DOHH2 (cell line): ENCODE measurements at regions not wholly inside any gene's neighbourhood (a gene's known extent, or its start where the extent isn't known, plus 50 kb on each side); places are given as distances from the start of the nearest gene placed in this dataset.
A peak's percentile ranks its signal among the peaks of the same experiment; 100 is the strongest.
"Not testable (repeated sequence)": the region's sequence is repeated elsewhere in the genome, so short reads cannot be mapped to it uniquely, and the experiment has no call there.

Experiments
- H3F3A ChIP-seq: fragments of 200-600 bp; sonication (generic), shearing (Covaris generic); 2 replicates; pipeline ENCODE4 v1.6.0; 2016; ENCODE audit warnings: antibody characterized with exemption, mild to moderate bottlenecking; ENCODE audit not compliant: control insufficient read depth, insufficient read depth
- H3K27ac ChIP-seq: fragments of 200-600 bp; sonication (generic); 2 replicates; pipeline ENCODE4 v1.5.1; 2014; ENCODE audit warnings: low read depth, mild to moderate bottlenecking, low read length, moderate library complexity
- H3K27me3 ChIP-seq: fragments of 200-600 bp; sonication (generic); 2 replicates; pipeline ENCODE4 v1.6.1; 2014; ENCODE audit warnings: mild to moderate bottlenecking, low read length, mixed read lengths; ENCODE audit not compliant: control insufficient read depth
- H3K36me3 ChIP-seq: fragments of 200-600 bp; sonication (generic); 2 replicates; pipeline ENCODE4 v1.6.1; 2014; ENCODE audit warnings: mild to moderate bottlenecking, low read length, moderate library complexity, mixed read lengths; ENCODE audit not compliant: control insufficient read depth
- H3K4me1 ChIP-seq: fragments of 200-600 bp; sonication (generic); 2 replicates; pipeline ENCODE4 v1.6.1; 2014; ENCODE audit warnings: mild to moderate bottlenecking, low read length, mixed read lengths; ENCODE audit not compliant: control insufficient read depth
- H3K4me2 ChIP-seq: fragments of 200-600 bp; sonication (generic); 2 replicates; pipeline ENCODE4 v1.6.0; 2014; ENCODE audit warnings: mild to moderate bottlenecking, low read length, moderate library complexity
- H3K4me3 ChIP-seq: fragments of 200-600 bp; sonication (generic); 2 replicates; pipeline ENCODE4 v1.5.1; 2014; ENCODE audit warnings: mild to moderate bottlenecking, low read length, mixed read lengths
- H3K79me2 ChIP-seq: fragments of 200-600 bp; sonication (generic); 2 replicates; pipeline ENCODE4 v1.6.1; 2014; ENCODE audit warnings: mild to moderate bottlenecking, low read length, mixed read lengths; ENCODE audit not compliant: control insufficient read depth
- H3K9me2 ChIP-seq: fragments of 200-600 bp; sonication (generic); replicated peaks from 2 replicates; pipeline ENCODE4 v1.6.1; 2014; ENCODE audit warnings: mild to moderate bottlenecking, low read length, mixed read lengths; ENCODE audit not compliant: control insufficient read depth
- H3K9me3 ChIP-seq: fragments of 200-600 bp; sonication (generic); 2 replicates; pipeline ENCODE4 v1.6.1; 2014; ENCODE audit warnings: antibody characterized with exemption, low read length, mixed read lengths; ENCODE audit not compliant: control insufficient read depth, insufficient read depth
- H4K20me1 ChIP-seq: fragments of 200-600 bp; sonication (generic); 2 replicates; pipeline ENCODE4 v1.6.0; 2014; ENCODE audit warnings: low read depth, mild to moderate bottlenecking, antibody characterized with exemption, low read length, moderate library complexity; ENCODE audit not compliant: control insufficient read depth, insufficient read depth

DNA sequence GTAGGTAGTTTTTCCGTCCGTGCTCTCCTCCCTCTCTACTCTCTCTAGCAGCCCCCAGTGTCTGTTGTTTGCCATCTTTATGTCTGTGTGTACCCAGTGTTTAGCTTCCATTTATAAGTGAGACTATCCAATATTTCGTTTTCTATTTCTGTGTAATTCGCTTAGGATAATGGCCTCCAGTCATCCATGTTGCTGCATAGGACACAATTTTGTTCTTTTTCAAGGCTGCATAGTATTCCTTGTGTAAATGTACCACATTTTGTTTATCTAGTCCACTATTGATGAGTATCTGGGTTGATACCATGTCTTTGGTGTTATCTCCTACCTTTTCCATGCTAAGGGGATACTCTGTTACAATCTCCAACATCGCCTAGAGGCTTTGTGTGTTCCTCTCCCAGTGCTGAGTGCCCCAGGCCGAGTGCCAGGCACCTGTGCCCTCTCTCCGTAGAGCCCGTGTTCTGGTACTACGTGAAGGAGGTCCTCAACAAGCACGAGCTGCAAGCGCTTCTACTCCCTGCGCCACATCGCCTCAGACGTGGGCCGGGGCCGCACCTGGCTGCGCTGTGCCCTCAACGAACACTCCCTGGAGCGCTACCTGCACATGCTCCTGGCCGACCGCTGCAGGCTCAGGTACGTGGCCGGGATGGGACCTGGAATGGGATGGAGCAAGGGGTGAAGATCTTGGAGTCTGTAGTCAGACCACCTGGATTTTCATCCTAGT lies 51.0 kb downstream of the NPIPB11 start:
- H3K4me2 ChIP-seq, H3K79me2 ChIP-seq, H3K36me3 ChIP-seq, H3K4me3 ChIP-seq, H3K27me3 ChIP-seq, H3K27ac ChIP-seq, H3F3A ChIP-seq, H4K20me1 ChIP-seq, H3K9me2 ChIP-seq, H3K9me3 ChIP-seq: not testable (repeated sequence)
- peaks cover 10% of the 10 kb centered on the region for H3K4me1 ChIP-seq

GRCh38 chr16:29354449-29354848 lies 52.1 kb downstream of the NPIPB11 start:
- H3K9me2 ChIP-seq, H3K4me2 ChIP-seq, H3F3A ChIP-seq, H4K20me1 ChIP-seq, H3K9me3 ChIP-seq, H3K27me3 ChIP-seq, H3K79me2 ChIP-seq, H3K4me3 ChIP-seq, H3K36me3 ChIP-seq, H3K27ac ChIP-seq: not testable (repeated sequence)
- peaks cover 18% of the 10 kb centered on the region for H3K4me1 ChIP-seq

DNA sequence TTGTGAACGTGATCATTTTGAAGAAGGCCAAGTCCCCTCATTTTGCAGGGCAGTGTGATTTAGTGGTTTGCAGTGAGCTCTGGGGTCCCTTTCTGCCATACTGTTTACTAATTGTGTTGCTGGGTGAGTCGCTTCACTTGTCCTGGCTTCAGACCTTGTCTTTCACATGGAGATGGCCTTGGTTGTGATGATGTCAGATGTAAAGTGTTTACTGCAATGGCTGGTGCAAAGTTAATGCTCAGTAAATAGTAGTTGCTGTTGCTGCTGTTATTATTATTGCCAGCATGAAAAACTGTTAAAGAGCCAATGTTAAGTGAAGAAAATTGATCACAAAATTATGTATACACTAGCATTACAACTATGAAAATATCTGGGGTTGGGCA lies 53.9 kb downstream of the NPIPB11 start:
- not testable (repeated sequence) for H3K79me2 ChIP-seq, H3K4me2 ChIP-seq, H3K9me2 ChIP-seq, H3K9me3 ChIP-seq, H3K36me3 ChIP-seq, H3K4me3 ChIP-seq, H3K27me3 ChIP-seq, H4K20me1 ChIP-seq, H3K27ac ChIP-seq, H3F3A ChIP-seq
- H3K4me1 ChIP-seq = peaks cover 30% of the 10 kb centered on the region

DNA sequence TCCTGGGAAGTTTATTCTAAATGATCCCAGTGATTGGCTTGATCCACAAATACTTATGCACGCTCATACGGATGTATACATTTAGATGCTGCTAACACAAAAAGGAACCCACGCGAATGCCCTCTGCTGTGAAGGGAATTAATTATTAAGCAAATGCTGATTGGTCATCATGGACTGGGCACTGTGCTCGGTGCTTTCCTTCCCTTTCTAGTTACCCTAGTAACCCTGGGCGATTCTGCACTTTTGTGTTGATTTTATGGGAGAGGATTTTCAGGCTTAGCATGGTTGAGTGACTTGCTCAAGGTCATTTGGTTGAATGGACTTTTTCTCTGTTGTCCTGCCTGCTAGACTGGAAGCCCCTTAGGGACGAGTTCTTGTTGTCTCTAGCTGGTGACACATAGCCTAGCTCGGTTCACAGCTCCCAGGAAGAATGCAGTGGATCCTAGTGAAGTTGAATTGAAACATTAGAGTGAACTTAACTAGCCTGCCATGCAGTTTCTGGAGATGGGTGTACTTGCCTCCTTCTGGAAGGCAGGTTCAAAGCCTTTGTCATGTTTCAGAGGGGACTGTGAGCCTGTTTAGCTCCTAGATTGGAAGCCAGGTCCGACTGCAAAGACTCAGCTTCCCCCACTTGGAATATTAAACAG lies 54.4 kb downstream of the NPIPB11 start:
- H3K9me2 ChIP-seq, H4K20me1 ChIP-seq, H3K27me3 ChIP-seq, H3F3A ChIP-seq, H3K36me3 ChIP-seq, H3K9me3 ChIP-seq, H3K4me2 ChIP-seq, H3K79me2 ChIP-seq, H3K27ac ChIP-seq, H3K4me3 ChIP-seq: not testable (repeated sequence)
- H3K4me1 ChIP-seq = peaks cover 31% of the 10 kb centered on the region

- not testable (repeated sequence) for H3K9me2 ChIP-seq, H3K27ac ChIP-seq, H3K36me3 ChIP-seq, H3K79me2 ChIP-seq, H3K9me3 ChIP-seq, H3K4me3 ChIP-seq, H4K20me1 ChIP-seq, H3F3A ChIP-seq, H3K4me2 ChIP-seq, H3K27me3 ChIP-seq
- peaks cover 37% of the 10 kb centered on the region for H3K4me1 ChIP-seq
These were observed 55.1 kb downstream of the NPIPB11 start for GRCh38 chr16:29351271-29351969.

DNA sequence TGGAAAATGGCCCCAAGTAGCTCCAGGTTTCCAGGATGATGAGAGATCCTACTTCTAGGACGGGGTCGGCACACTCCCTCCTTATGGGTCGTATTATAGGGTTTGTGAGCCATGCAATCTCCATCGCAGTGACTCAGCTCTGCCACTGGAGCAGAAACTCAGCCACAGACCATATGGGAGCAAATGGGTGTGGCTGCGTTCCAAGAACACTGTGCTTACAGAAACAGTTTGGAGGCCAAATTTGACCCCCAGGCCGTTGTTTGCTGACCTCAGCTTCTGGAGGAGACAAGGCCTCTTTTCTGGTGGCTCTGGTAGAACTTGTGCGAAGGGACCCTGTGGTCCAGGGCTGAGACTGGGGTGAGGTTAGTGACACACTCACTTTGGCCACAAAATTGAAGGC lies 56.5 kb downstream of the NPIPB11 start:
- not testable (repeated sequence) for H4K20me1 ChIP-seq, H3K79me2 ChIP-seq, H3K9me2 ChIP-seq, H3F3A ChIP-seq, H3K36me3 ChIP-seq, H3K9me3 ChIP-seq, H3K27ac ChIP-seq, H3K27me3 ChIP-seq
- H3K4me2 ChIP-seq = peak overlapping the region; percentile 54
- peak overlapping the region; percentile 24; the same call in 1 of the 2 replicates for H3K4me3 ChIP-seq
- peaks cover 46% of the 10 kb centered on the region for H3K4me1 ChIP-seq

- not testable (repeated sequence) for H3F3A ChIP-seq, H3K27me3 ChIP-seq, H3K4me3 ChIP-seq, H3K9me2 ChIP-seq, H3K4me2 ChIP-seq, H3K36me3 ChIP-seq, H3K9me3 ChIP-seq, H4K20me1 ChIP-seq, H3K79me2 ChIP-seq
- Histone ChIP-seq H3K4me1 (peaks cover 50% of the 10 kb centered on the region), H3K27ac (peak overlapping the region; percentile 80)
These were observed 57.8 kb downstream of the NPIPB11 start for GRCh38 chr16:29348748-29349147.

DNA sequence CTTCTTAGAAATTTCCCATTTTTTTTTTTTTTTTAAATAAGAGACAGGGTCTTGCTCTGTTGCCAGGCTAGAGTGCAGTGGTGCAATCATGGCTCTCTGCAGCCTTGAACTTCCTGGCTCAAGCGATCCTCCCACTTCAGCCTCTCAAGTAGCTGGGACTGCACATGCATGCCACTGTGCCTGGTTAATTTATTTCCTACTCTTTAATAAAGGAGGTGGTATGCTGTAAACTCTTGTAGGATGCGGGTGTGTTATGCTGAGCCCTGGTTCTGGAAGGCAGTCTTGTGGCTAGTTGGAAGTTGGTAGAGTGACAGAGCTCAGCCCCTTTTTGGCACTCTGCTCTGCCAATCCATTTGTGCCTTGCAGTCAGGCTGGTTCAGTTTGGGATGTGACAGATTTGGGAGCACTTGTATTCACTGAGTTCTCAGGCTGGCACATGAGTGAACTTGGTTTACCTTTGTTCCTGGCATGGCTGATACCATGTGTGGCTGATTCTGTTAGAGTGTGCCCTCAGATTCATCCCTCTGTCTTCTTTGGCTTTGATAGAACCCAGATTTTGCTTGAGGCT lies 58.3 kb downstream of the NPIPB11 start:
- H4K20me1 ChIP-seq, H3K9me3 ChIP-seq, H3K36me3 ChIP-seq, H3K27me3 ChIP-seq, H3K9me2 ChIP-seq, H3K4me3 ChIP-seq, H3K79me2 ChIP-seq, H3F3A ChIP-seq: not testable (repeated sequence)
- H3K4me1 ChIP-seq = peaks cover 55% of the 10 kb centered on the region
- peak overlapping the region; percentile 80 for H3K27ac ChIP-seq
- peak overlapping the region; percentile 27; the same call in 1 of the 2 replicates for H3K4me2 ChIP-seq
